Kidney epithelial cell (primary cell): ENCODE measurements at regions not wholly inside any gene's neighbourhood (a gene's known extent, or its start where the extent isn't known, plus 50 kb on each side); places are given as distances from the start of the nearest gene placed in this dataset.

Experiments used
- DNase-seq: peaks from one replicate; pipeline ENCODE4 v3.0.0-alpha.2; 2010; ENCODE audit warnings: low read depth
- H3K27me3 ChIP-seq: 2 replicates; pipeline ENCODE4 v1.6.0; 2011; ENCODE audit warnings: low read length; ENCODE audit not compliant: control insufficient read depth, insufficient read depth
- H3K36me3 ChIP-seq: 2 replicates; pipeline ENCODE4 v1.5.1; 2011; ENCODE audit warnings: low read length; ENCODE audit not compliant: control insufficient read depth, insufficient read depth
- H3K4me3 ChIP-seq: 2 replicates; pipeline ENCODE4 v1.5.1; 2011; ENCODE audit warnings: low read depth, mild to moderate bottlenecking, control low read depth, low read length
- TF ChIP-seq, protein P1 (sequence below): IDR thresholded peaks from 2 replicates; pipeline ENCODE4 v1.5.1; 2011; ENCODE audit warnings: mild to moderate bottlenecking, moderate library complexity, low read length, control low read depth, inconsistent platforms; ENCODE audit not compliant: insufficient read depth, poor library complexity, severe bottlenecking

DNA sequence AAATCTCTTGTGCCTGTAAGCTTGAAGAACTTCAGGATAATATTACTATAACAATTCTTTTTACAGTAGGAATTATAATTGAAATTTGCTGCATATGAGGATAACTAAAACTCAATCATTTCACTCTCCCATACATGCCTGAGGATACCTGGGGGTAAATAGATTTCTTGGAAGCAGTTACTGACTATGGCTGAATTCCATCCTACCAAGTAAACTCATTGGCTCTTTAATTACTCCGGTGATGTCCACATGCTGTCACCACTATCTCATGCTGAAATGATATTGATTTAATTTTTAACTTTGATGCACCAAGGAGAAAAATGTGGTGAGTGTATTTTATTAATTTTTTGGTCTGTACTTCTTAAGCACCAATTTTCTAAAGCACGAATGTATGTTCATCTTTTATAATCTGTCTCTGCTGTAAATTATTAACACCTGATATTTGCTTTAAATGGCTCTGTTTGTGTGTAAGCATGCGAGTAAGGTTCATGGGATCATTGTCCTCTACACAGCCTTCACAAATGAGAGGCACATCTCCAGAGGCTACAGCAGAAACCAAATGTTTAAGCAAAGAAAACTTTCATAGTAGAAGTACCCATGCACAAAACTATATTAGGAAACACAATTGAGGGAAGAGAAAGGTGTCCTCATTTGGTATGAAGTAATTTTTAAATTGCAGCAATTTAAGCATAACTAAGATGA lies 164.2 kb upstream of the POU3F2 start:
- TF ChIP-seq, protein P1, sequence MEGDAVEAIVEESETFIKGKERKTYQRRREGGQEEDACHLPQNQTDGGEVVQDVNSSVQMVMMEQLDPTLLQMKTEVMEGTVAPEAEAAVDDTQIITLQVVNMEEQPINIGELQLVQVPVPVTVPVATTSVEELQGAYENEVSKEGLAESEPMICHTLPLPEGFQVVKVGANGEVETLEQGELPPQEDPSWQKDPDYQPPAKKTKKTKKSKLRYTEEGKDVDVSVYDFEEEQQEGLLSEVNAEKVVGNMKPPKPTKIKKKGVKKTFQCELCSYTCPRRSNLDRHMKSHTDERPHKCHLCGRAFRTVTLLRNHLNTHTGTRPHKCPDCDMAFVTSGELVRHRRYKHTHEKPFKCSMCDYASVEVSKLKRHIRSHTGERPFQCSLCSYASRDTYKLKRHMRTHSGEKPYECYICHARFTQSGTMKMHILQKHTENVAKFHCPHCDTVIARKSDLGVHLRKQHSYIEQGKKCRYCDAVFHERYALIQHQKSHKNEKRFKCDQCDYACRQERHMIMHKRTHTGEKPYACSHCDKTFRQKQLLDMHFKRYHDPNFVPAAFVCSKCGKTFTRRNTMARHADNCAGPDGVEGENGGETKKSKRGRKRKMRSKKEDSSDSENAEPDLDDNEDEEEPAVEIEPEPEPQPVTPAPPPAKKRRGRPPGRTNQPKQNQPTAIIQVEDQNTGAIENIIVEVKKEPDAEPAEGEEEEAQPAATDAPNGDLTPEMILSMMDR, result no peak
- DNase-seq, result no peak
- Histone ChIP-seq H3K36me3 (no peaks in the 10 kb centered on the region), H3K4me3 (no peak overlapping the region), H3K27me3 (no peaks in the 10 kb centered on the region)

DNA sequence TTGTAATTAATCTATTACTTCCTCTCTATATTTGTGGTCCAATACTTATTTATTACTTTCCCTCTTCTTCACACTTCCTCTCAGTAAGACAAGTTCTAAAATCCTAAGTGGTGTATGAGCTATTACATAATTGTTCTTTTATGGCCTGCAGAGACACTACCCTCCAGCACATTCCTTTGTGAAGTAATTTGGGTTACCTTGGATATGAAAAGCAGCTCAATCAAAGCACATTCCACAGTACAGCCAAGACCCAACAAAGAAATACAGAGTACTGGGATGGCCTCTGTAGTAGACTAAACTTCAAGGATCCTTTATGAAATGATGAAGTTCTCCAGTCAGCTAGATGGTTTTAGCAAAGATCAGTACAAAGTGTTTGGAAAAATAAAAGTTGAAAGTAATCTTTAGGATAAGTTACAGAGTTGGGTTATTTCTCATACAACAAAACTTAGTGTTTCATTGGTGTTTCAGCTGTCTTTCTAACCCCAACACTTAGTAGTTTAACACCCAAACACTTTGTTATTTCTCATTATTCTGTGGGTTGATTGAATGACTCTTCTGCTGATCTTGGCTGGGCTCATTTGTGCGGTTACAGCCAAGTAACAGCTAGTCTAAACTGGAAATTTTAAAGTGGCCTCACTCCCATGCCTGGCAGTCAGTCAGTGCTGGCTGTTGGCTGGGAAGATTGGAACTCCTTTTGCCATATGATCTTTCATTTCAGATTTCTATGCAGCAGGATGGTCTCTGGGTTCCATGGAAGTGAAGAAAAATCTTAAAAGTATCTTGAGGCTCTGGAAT lies 161.5 kb upstream of the POU3F2 start:
- TF ChIP-seq, protein P1, result no peak
- H3K4me3 ChIP-seq, result no peak overlapping the region
- no peaks in the 10 kb centered on the region for H3K27me3 ChIP-seq
- no peaks in the 10 kb centered on the region for H3K36me3 ChIP-seq
- no peak for DNase-seq

DNA sequence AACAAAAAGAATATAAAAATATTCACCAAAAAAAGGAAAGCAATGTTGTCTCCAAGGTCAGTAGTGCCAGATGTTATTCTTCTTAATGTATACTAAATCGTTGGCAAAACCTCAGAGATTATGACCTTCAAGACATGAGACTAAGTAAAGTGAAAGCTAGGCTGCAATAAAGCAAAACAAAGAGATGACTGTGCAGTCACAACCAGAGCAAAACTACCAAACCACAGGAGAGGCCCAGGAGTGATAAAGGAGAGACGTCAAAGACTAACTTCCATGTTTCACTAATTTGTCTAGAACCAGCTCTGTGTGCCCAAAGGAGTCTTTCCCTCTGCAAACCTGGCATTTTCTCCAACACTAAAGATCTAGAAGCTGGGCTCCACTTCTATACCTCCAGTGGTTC lies 155.9 kb upstream of the POU3F2 start:
- TF ChIP-seq, protein P1, result no peak
- Histone ChIP-seq H3K4me3 (no peak overlapping the region), H3K27me3 (no peaks in the 10 kb centered on the region), H3K36me3 (no peaks in the 10 kb centered on the region)
- DNase-seq, result no peak

DNA sequence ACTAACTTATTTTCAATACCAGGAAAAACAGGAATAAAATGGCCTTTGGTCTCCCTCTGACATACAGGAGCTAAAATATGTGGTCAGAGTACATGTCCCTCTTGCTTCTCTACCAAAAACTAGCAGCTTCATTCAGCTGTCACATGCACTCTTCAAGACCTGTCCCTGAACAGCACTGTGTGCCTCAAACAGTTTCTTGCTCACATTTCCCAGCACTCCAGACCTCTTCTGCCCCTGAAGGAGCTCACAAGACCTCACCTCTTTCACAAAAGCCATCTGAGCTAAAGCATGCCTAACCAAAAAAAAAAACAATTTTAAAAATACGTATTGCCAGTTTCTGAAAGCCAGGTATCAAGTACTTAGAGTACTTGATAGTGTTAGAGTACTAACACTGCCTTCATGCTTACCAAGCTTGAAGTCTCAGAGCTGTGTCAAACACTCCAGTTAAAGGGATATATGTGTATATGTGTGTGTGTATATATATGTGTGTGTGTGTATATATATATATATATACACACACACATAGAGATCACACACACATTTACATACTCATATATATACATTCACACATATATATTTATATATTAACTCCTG lies 148.3 kb upstream of the POU3F2 start:
- Histone ChIP-seq H3K4me3 (no peak overlapping the region), H3K36me3 (no peaks in the 10 kb centered on the region), H3K27me3 (no peaks in the 10 kb centered on the region)
- no peak for DNase-seq
- TF ChIP-seq, protein P1, result no peak

DNA sequence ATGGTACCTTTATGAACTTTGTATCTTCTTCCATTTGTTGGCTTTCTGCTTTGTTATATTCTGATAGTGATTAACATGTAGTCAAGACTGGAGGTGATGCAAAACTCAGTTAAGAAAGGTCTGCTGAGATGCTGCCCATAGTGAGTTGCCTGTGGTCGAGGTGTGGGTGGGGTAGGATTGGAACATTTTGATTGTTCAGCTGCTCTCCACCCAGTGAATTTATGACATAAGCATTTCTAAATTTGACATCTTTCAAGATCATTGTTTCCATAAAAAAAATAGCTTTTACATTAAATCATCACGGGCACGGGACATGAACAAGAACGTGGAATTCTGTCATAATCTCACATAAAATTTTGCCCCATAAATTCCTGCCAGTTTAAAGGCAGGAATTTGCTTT lies 146.6 kb upstream of the POU3F2 start:
- no peaks in the 10 kb centered on the region for H3K27me3 ChIP-seq
- no peaks in the 10 kb centered on the region for H3K36me3 ChIP-seq
- no peak for DNase-seq
- H3K4me3 ChIP-seq, result no peak overlapping the region
- TF ChIP-seq, protein P1, result no peak
